Hepatic stellate cell (primary cell): ENCODE measurements at regions not wholly inside any gene's neighbourhood (a gene's known extent, or its start where the extent isn't known, plus 50 kb on each side); places are given as distances from the start of the nearest gene placed in this dataset.

ENCODE experiments used
- DNase-seq: peaks from one replicate; pipeline ENCODE4 v3.0.0; 2011; ENCODE audit warnings: low spot score

GRCh38 chr1:238546118-238546517 is 655.4 kb upstream of the ZP4 start:
- DNase-seq, result no peak

GRCh38 chr1:238537641-238538040 is 646.9 kb upstream of the ZP4 start:
- no peak for DNase-seq

GRCh38 chr1:238530209-238530851 is 639.6 kb upstream of the ZP4 start:
- DNase-seq, result no peak

- DNase-seq, result no peak
Observed at GRCh38 chr1:238517711-238518110, 627.0 kb upstream of the ZP4 start.

GRCh38 chr1:238501290-238501689 is 610.6 kb upstream of the ZP4 start:
- DNase-seq, result no peak

- no peak for DNase-seq
Observed at GRCh38 chr1:238499021-238499420, 608.3 kb upstream of the ZP4 start.

GRCh38 chr1:238492271-238492670 is 601.5 kb upstream of the ZP4 start:
- DNase-seq, result no peak

GRCh38 chr1:238491265-238491664 is 600.5 kb upstream of the ZP4 start:
- no peak for DNase-seq

GRCh38 chr1:238489006-238489405 is 598.3 kb upstream of the ZP4 start:
- DNase-seq, result no peak

GRCh38 chr1:238488401-238488800 is 597.7 kb upstream of the ZP4 start:
- no peak for DNase-seq

GRCh38 chr1:238487931-238488330 is 597.2 kb upstream of the ZP4 start:
- no peak for DNase-seq

GRCh38 chr1:238485912-238486209 is 595.1 kb upstream of the ZP4 start:
- DNase-seq, result no peak

- DNase-seq, result no peak
Observed at GRCh38 chr1:238485057-238485911, 594.6 kb upstream of the ZP4 start.

GRCh38 chr1:238484121-238484520 is 593.4 kb upstream of the ZP4 start:
- no peak for DNase-seq

- DNase-seq, result no peak
Observed at GRCh38 chr1:238476841-238477240, 586.1 kb upstream of the ZP4 start.

GRCh38 chr1:238475712-238476111 is 585.0 kb upstream of the ZP4 start:
- DNase-seq, result no peak

GRCh38 chr1:238474263-238474662 is 583.5 kb upstream of the ZP4 start:
- no peak for DNase-seq

- DNase-seq, result no peak
Observed at GRCh38 chr1:238469146-238469631, 578.5 kb upstream of the ZP4 start.

GRCh38 chr1:238468068-238468467 is 577.3 kb upstream of the ZP4 start:
- no peak for DNase-seq

- no peak for DNase-seq
Observed at GRCh38 chr1:238466459-238466858, 575.7 kb upstream of the ZP4 start.

GRCh38 chr1:238465449-238465848 is 574.7 kb upstream of the ZP4 start:
- no peak for DNase-seq

- no peak for DNase-seq
Observed at GRCh38 chr1:238458899-238459298, 568.2 kb upstream of the ZP4 start.

- no peak for DNase-seq
Observed at GRCh38 chr1:238457610-238458009, 566.9 kb upstream of the ZP4 start.
